Stomach (tissue), 8 donors: ENCODE measurements at regions not wholly inside any gene's neighbourhood (a gene's known extent, or its start where the extent isn't known, plus 50 kb on each side); places are given as distances from the start of the nearest gene placed in this dataset.

Source experiments
- DNase-seq, 2 donors: peaks; one replicate each; pipeline versions ENCODE4 v3.0.0 to v3.0.0-alpha.2; 2013 to 2019
- H3K27ac ChIP-seq, 5 donors: fragments of 200-600 bp in 4 of 5; sonication (generic) in 4 of 5; one replicate each; pipeline ENCODE4 v1.5.1; 2013 to 2019; ENCODE audit warnings: mild to moderate bottlenecking in 1 of 5, moderate library complexity in 1 of 5
- H3K27me3 ChIP-seq, 3 donors: fragments of 200-600 bp; sonication (generic); one replicate each; pipeline ENCODE4 v1.5.1; 2017 to 2019; ENCODE audit warnings: mixed run types in 1 of 3
- H3K36me3 ChIP-seq, 4 donors: fragments of 200-600 bp; sonication (generic); 1 replicate in 3 of 4; 2 replicates in 1 of 4; pipeline ENCODE4 v1.5.1; 2016 to 2019
- H3K4me1 ChIP-seq, 4 donors: fragments of 200-600 bp; sonication (generic); one replicate each; pipeline ENCODE4 v1.5.1; 2016 to 2019
- H3K4me3 ChIP-seq, 4 donors: fragments of 200-600 bp; sonication (generic) in 3 of 4; one replicate each; pipeline ENCODE4 v1.5.1; 2016 to 2019; ENCODE audit warnings: mild to moderate bottlenecking in 1 of 4
- H3K9me3 ChIP-seq, 4 donors: fragments of 200-600 bp; sonication (generic); one replicate each; pipeline ENCODE4 v1.5.1; 2016 to 2019
- EP300 ChIP-seq: sonication (generic); formaldehyde crosslinking; IDR thresholded peaks from one replicate; pipeline ENCODE4 v1.6.1; 2017; ENCODE audit warnings: antibody characterized with exemption
- POLR2A ChIP-seq, 4 donors: fragments of 450-650 bp; IDR thresholded peaks; one replicate each; pipeline ENCODE4 v1.6.1; 2016; ENCODE audit warnings: antibody characterized with exemption in 4 of 4, control low read depth in 2 of 4, mild to moderate bottlenecking in 1 of 4, moderate library complexity in 1 of 4
- POLR2AphosphoS5 ChIP-seq, 3 donors: sonication (generic); formaldehyde crosslinking; IDR thresholded peaks; one replicate each; pipeline ENCODE4 v1.6.1; 2016; ENCODE audit warnings: antibody characterized with exemption in 3 of 3
- WGBS, 5 donors: extraction: QIAGEN DNeasy Blood & Tissue Kit in 3 of 5; methylation state at CpG; one replicate each; pipeline versions ENCODE4 v1.1.5 to v1.1.7; 2013 to 2018; 5-methylcytosine and 5-hydroxymethylcytosine counted together
- intact Hi-C: fragments of 100-400 bp; cut with DNase I; formaldehyde crosslinking; loops from one replicate; pipeline ENCODE4 v1.15.1; 2023; ENCODE audit warnings: low total_unique reads
- TF ChIP-seq, protein P1 (sequence below), 7 experiments: fragments of 450-650 bp in 4 of 7; fragments of 200-600 bp in 3 of 7; sonication (generic) in 3 of 7; IDR thresholded peaks; one replicate each; pipeline ENCODE4 v1.5.1; 2016 to 2019; ENCODE audit warnings: antibody characterized with exemption in 7 of 7, control low read depth in 2 of 7, mild to moderate bottlenecking in 1 of 7
- donor health status: healthy with polysubstance abuse.
- donor health status: Bipolar disorder and iron deficiency.
- donor health status: healthy.

DNA sequence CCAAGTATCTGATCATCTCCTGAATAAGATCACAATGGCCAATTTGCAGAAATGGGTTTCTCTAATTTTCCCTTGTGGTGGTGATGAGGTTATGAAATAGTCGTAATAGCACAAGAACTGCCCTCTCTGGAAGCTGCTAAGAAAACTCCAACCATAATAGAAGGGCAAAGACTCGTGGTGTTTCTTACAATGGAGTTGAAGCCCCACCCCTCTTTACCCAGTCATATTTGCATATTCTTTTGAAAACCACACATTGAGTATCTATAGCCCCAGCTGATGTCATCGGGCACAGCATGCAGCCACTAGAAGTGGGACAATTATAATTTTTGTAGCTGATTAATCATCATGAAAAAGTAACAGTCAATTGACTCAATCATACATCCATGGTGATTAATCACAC, 452.1 kb upstream of the POU3F2 start:
- H3K27ac ChIP-seq, result no peak overlapping the region
- no peaks in the 10 kb centered on the region for H3K9me3 ChIP-seq
- no peaks in the 10 kb centered on the region for H3K36me3 ChIP-seq
- TF ChIP-seq POLR2AphosphoS5 (IDR thresholded peaks at IDR 0.05), result no peak
- TF ChIP-seq, protein P1, sequence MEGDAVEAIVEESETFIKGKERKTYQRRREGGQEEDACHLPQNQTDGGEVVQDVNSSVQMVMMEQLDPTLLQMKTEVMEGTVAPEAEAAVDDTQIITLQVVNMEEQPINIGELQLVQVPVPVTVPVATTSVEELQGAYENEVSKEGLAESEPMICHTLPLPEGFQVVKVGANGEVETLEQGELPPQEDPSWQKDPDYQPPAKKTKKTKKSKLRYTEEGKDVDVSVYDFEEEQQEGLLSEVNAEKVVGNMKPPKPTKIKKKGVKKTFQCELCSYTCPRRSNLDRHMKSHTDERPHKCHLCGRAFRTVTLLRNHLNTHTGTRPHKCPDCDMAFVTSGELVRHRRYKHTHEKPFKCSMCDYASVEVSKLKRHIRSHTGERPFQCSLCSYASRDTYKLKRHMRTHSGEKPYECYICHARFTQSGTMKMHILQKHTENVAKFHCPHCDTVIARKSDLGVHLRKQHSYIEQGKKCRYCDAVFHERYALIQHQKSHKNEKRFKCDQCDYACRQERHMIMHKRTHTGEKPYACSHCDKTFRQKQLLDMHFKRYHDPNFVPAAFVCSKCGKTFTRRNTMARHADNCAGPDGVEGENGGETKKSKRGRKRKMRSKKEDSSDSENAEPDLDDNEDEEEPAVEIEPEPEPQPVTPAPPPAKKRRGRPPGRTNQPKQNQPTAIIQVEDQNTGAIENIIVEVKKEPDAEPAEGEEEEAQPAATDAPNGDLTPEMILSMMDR (IDR thresholded peaks at IDR 0.05), result no peak
- no peak for TF ChIP-seq POLR2A (IDR thresholded peaks at IDR 0.05)
- TF ChIP-seq EP300, result no peak
- no peak overlapping the region for H3K4me3 ChIP-seq
- 59 to 69% (median 66%) methylated on average over 3 of the region's 3 CpGs for WGBS, 5 donors
- H3K4me1 ChIP-seq, result no peaks in the 10 kb centered on the region
- no peaks in the 10 kb centered on the region for H3K27me3 ChIP-seq
- no peak for DNase-seq
- intact Hi-C loops, result no loop called here

DNA sequence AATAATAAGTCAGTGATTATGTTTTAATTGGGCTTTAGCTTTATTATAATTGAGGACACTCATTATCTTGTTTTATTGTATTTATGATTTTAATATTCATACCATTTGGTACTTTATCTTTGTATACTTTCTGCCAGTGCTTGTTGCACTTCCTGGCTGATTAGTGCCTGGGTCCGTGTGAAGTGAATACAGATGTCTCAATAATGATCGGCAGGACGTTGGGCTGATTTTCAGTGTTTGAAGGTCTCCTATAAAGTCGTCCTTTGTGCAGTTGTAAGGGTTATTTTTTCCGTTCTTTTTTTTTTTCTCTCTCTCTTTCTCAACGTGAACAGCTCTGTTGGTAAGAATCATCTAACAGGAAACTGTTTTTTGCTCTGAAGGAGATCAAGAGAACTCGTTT, 450.0 kb upstream of the POU3F2 start:
- intact Hi-C loops, result no loop called here
- no peak for DNase-seq
- WGBS, 5 donors, result 47 to 53% (median 49%) methylated on average over 7 of the region's 7 CpGs

DNA sequence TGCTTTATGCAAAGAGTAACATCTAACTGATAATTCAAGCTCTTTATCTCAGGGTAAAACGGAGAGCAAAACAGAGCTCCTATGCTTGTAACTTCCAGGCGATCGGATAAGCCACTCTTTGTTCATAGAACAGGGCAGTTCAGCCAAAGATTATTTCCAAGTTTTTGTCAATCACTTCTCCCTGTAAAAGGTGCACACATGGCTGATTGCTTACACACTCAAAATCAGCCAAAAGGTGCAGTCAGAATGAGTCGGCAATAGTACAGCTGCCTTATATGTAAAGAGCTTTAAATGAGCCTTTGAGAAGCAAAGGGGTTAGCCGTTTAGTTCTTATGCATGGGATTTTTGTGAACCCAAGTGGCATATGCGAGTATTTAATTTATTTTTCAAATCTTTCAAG, 449.6 kb upstream of the POU3F2 start:
- H3K9me3 ChIP-seq, result peaks cover 0 to 4% (median 0%) of the 10 kb centered on the region in 4 donors
- no peak for DNase-seq
- no peaks in the 10 kb centered on the region for H3K27me3 ChIP-seq
- no peak overlapping the region for H3K4me3 ChIP-seq
- H3K27ac ChIP-seq, result no peak overlapping the region
- no peaks in the 10 kb centered on the region for H3K36me3 ChIP-seq
- TF ChIP-seq EP300, result no peak
- no peak for TF ChIP-seq POLR2A (IDR thresholded peaks at IDR 0.05)
- no peak for TF ChIP-seq POLR2AphosphoS5 (IDR thresholded peaks at IDR 0.05)
- TF ChIP-seq, protein P1 (IDR thresholded peaks at IDR 0.05), result no peak
- no peaks in the 10 kb centered on the region for H3K4me1 ChIP-seq
- 61 to 74% (median 66%) methylated on average over 6 of the region's 6 CpGs for WGBS, 5 donors
- intact Hi-C loops, result no loop called here

More for the DNA sequence above, 450.0 kb upstream of the POU3F2 start:
- no peaks in the 10 kb centered on the region for H3K4me1 ChIP-seq
- no peaks in the 10 kb centered on the region for H3K36me3 ChIP-seq
- H3K27ac ChIP-seq, result no peak overlapping the region
- peaks cover 0 to 4% (median 0%) of the 10 kb centered on the region in 4 donors for H3K9me3 ChIP-seq
- no peaks in the 10 kb centered on the region for H3K27me3 ChIP-seq
- H3K4me3 ChIP-seq, result no peak overlapping the region
- TF ChIP-seq POLR2A (IDR thresholded peaks at IDR 0.05) (no peak), EP300 (no peak), POLR2AphosphoS5 (IDR thresholded peaks at IDR 0.05) (no peak)
- TF ChIP-seq, protein P1 (IDR thresholded peaks at IDR 0.05), result no peak

DNA sequence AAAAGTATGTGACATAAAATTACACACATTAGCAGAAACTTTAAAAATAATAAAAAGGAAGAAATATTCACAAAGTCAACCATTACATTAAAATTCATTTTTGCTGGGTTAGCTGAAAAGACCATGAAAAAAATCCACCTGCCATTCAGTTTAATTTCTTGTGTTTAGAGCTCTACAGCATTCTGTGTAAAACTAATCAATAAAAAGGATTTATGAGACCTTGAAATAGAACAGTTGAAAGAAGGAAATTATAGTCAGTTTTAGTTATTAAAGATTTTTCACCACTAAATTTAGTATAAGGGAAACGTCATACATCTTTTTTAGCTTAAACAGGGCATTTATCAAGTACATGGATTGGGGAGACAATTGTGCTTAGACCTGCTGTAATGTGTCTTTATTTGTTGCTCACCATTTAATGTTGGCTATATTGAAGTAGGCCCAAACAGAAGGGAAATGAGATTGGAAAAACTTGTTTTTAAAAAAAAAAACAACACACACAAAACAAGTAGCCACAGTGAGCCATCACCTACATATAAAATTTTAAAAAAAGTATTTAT, 438.7 kb upstream of the POU3F2 start:
- Histone ChIP-seq H3K36me3 (no peaks in the 10 kb centered on the region), H3K4me1 (no peaks in the 10 kb centered on the region), H3K9me3 (no peaks in the 10 kb centered on the region), H3K4me3 (no peak overlapping the region), H3K27ac (no peak overlapping the region), H3K27me3 (no peaks in the 10 kb centered on the region)
- no peak for TF ChIP-seq POLR2A (IDR thresholded peaks at IDR 0.05)
- TF ChIP-seq, protein P1 (IDR thresholded peaks at IDR 0.05), result no peak
- TF ChIP-seq EP300, result no peak
- no peak for TF ChIP-seq POLR2AphosphoS5 (IDR thresholded peaks at IDR 0.05)
- no peak for DNase-seq
- intact Hi-C loops, result no loop called here
- 38 to 64% (median 53%) methylated on average over 1 of the region's 1 CpG for WGBS, 5 donors
